ENCODE measurements at regions not wholly inside any gene's neighbourhood (a gene's known extent, or its start where the extent isn't known, plus 50 kb on each side); places are given as distances from the start of the nearest gene placed in this dataset.
"Not testable (repeated sequence)": the region's sequence is repeated elsewhere in the genome, so short reads cannot be mapped to it uniquely, and the experiment has no call there.

GRCh38 chrY:6685783-6686389, 224.6 kb upstream of the TBL1Y start:
- H4K20me1 ChIP-seq (ENCODE audit: insufficient read depth); H3K4me2 ChIP-seq (ENCODE audit: low read length); H3K36me3 ChIP-seq (ENCODE audit: insufficient read depth, low read length); H3K9me2 ChIP-seq (ENCODE audit: insufficient read depth, low read length); H3K79me2 ChIP-seq (replicated peaks; ENCODE audit: insufficient read depth, low read length); H3F3A ChIP-seq (ENCODE audit: insufficient read depth, low read length, poor library complexity, severe bottlenecking); H3K27me3 ChIP-seq (ENCODE audit: insufficient read depth, low read depth, low read length); H2AFZ ChIP-seq (ENCODE audit: low read depth, low read length); H3K9me3 ChIP-seq (ENCODE audit: low read length); H3K27ac ChIP-seq (ENCODE audit: low read length); H3K9ac ChIP-seq (ENCODE audit: low read length); H3K4me3 ChIP-seq (ENCODE audit: low read length): not testable (repeated sequence)

DNA sequence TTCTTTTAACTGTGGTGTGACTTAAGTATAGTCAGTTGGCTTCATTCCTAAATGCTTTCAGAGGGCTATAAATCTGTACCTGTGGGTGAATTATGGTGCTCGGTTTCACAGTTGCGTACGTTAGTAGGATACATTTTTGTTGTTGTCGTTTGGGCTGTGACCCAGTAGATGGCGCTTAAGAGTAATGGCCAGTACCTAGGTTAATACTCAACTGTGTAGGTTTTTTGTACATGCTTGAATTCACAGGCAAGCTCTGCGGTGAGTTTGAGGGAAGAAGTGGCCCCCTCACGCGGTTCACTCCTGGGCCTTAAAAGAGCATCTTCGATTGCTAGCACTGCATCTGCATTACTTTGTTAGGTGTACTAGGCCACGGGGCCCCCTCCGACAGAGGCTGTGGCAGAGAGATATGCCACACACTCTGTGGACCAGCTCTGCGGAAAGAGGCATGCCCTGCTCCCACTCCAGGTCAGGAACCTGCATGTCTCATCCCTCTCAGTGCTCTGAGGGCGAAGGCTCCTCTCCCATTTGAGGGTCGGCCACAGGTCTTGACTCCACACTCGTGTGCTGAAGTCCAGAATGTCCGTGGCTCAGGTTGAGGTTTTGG, 208.8 kb upstream of the TBL1Y start:
- not testable (repeated sequence) for H3K9ac ChIP-seq (ENCODE audit: low read length); H3K27ac ChIP-seq (ENCODE audit: low read length); H3K4me3 ChIP-seq (ENCODE audit: low read length); H3K4me2 ChIP-seq (ENCODE audit: low read length); H3F3A ChIP-seq (ENCODE audit: insufficient read depth, low read length, poor library complexity, severe bottlenecking); H3K36me3 ChIP-seq (ENCODE audit: insufficient read depth, low read length); H4K20me1 ChIP-seq (ENCODE audit: insufficient read depth); H3K27me3 ChIP-seq (ENCODE audit: insufficient read depth, low read depth, low read length); H3K9me3 ChIP-seq (ENCODE audit: low read length); H2AFZ ChIP-seq (ENCODE audit: low read depth, low read length); H3K9me2 ChIP-seq (ENCODE audit: insufficient read depth, low read length); H3K79me2 ChIP-seq (replicated peaks; ENCODE audit: insufficient read depth, low read length)

GRCh38 chrY:6721443-6721842, 189.1 kb upstream of the TBL1Y start:
- not testable (repeated sequence) for H3K9me3 ChIP-seq (ENCODE audit: low read length); H3K9ac ChIP-seq (ENCODE audit: low read length); H3K79me2 ChIP-seq (replicated peaks; ENCODE audit: insufficient read depth, low read length); H3K27ac ChIP-seq (ENCODE audit: low read length); H3K9me2 ChIP-seq (ENCODE audit: insufficient read depth, low read length); H4K20me1 ChIP-seq (ENCODE audit: insufficient read depth); H3K36me3 ChIP-seq (ENCODE audit: insufficient read depth, low read length); H3K4me2 ChIP-seq (ENCODE audit: low read length); H3K27me3 ChIP-seq (ENCODE audit: insufficient read depth, low read depth, low read length); H3F3A ChIP-seq (ENCODE audit: insufficient read depth, low read length, poor library complexity, severe bottlenecking); H3K4me3 ChIP-seq (ENCODE audit: low read length); H2AFZ ChIP-seq (ENCODE audit: low read depth, low read length)

DNA sequence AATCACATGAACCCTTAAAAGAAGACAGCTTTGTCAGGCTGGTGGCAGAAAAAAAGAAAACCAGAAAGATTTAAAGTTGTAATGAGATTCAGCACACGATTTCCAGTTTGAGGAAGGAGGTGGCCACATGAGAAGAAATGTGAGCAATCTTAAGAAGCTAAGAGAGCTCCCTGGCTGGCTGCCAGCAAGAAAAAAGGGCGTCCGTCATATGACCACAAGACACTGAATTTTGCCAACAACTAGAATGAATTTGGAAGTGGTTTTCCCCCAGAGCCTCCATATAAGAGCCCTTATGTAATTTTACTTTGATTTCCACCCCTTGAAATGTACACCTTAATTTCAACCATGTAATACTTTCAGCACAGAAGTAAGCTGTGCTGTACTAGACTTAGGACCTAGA, 163.3 kb upstream of the TBL1Y start:
- H3K4me3 ChIP-seq (ENCODE audit: low read length); H3K36me3 ChIP-seq (ENCODE audit: insufficient read depth, low read length); H4K20me1 ChIP-seq (ENCODE audit: insufficient read depth); H3K9me2 ChIP-seq (ENCODE audit: insufficient read depth, low read length); H3K27me3 ChIP-seq (ENCODE audit: insufficient read depth, low read depth, low read length); H3K9me3 ChIP-seq (ENCODE audit: low read length); H2AFZ ChIP-seq (ENCODE audit: low read depth, low read length); H3F3A ChIP-seq (ENCODE audit: insufficient read depth, low read length, poor library complexity, severe bottlenecking); H3K4me2 ChIP-seq (ENCODE audit: low read length); H3K27ac ChIP-seq (ENCODE audit: low read length); H3K79me2 ChIP-seq (replicated peaks; ENCODE audit: insufficient read depth, low read length); H3K9ac ChIP-seq (ENCODE audit: low read length): not testable (repeated sequence)

DNA sequence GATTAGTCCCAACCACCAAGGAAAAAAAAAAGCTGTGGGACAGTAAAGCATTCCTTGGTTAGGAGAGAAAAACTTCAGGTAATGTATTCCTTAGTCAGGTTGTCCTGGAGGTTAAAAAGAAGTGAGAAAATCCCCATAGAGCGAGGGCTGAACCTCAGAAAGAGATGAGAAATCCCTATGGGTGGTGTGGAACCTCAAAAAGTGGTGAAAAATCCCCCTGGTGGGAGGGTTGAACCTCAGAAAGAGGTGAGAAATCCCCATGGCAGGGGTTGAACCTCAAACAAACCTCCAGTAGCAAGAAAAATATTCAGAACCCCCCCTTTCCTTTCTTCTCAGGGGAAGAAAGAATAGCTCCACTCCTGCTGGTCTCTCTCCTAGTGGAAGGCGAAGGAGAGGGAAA, 128.2 kb upstream of the TBL1Y start:
- Histone ChIP-seq H2AFZ (ENCODE audit: low read depth, low read length) (no peak overlapping the region), H3K4me2 (ENCODE audit: low read length) (no peak overlapping the region), H3F3A (ENCODE audit: insufficient read depth, low read length, poor library complexity, severe bottlenecking) (no peaks in the 10 kb centered on the region), H3K79me2 (replicated peaks; ENCODE audit: insufficient read depth, low read length) (no peaks in the 10 kb centered on the region), H3K9ac (ENCODE audit: low read length) (no peak overlapping the region), H3K27ac (ENCODE audit: low read length) (no peak overlapping the region), H3K4me3 (ENCODE audit: low read length) (no peak overlapping the region), H3K9me2 (ENCODE audit: insufficient read depth, low read length) (no peaks in the 10 kb centered on the region), H4K20me1 (ENCODE audit: insufficient read depth) (no peaks in the 10 kb centered on the region), H3K9me3 (ENCODE audit: low read length) (no peaks in the 10 kb centered on the region), H3K27me3 (ENCODE audit: insufficient read depth, low read depth, low read length) (no peaks in the 10 kb centered on the region), H3K36me3 (ENCODE audit: insufficient read depth, low read length) (no peaks in the 10 kb centered on the region)
- TF ChIP-seq EP300 (conservative IDR thresholded peaks at IDR 0.05; ENCODE audit: poor library complexity, severe bottlenecking) (no peak), POLR2AphosphoS5 (IDR thresholded peaks at IDR 0.05) (no peak), RAD21 (conservative IDR thresholded peaks at IDR 0.05) (no peak)

Data from neural cell (in vitro differentiated cells).